ENCODE measurements at regions not wholly inside any gene's neighbourhood (a gene's known extent, or its start where the extent isn't known, plus 50 kb on each side); places are given as distances from the start of the nearest gene placed in this dataset.

- Histone ChIP-seq H4K20me1 (ENCODE audit: control insufficient read depth, insufficient read depth, insufficient read length) (no peaks in the 10 kb centered on the region), H4K8ac (replicated peaks; ENCODE audit: insufficient read length, low read depth, low read length) (no peak overlapping the region), H3K27me3 (ENCODE audit: insufficient read depth, low read length) (no peaks in the 10 kb centered on the region), H3T11ph (ENCODE audit: low read length) (no peak overlapping the region), H3K4me1 (ENCODE audit: insufficient read depth, low read length) (no peaks in the 10 kb centered on the region), H4K5ac (ENCODE audit: insufficient read length, low read depth, low read length) (no peak overlapping the region), H3K27ac (ENCODE audit: insufficient read length, low read depth, low read length) (no peak overlapping the region), H2BK15ac (ENCODE audit: low read depth, low read length) (no peak overlapping the region), H2BK120ac (ENCODE audit: low read depth, low read length, poor library complexity, severe bottlenecking) (no peak overlapping the region), H2BK20ac (ENCODE audit: low read depth, low read length, poor library complexity, severe bottlenecking) (no peak overlapping the region), H3K9me3 (ENCODE audit: control insufficient read depth, low read depth, low read length) (no peaks in the 10 kb centered on the region), H3K79me2 (ENCODE audit: insufficient read depth, low read length) (no peaks in the 10 kb centered on the region), H2BK12ac (ENCODE audit: insufficient read length, low read depth, low read length) (no peak overlapping the region), H3K4ac (ENCODE audit: low read depth, low read length) (no peak overlapping the region), H3K9ac (ENCODE audit: extremely low read depth, insufficient read length, low read length) (no peak overlapping the region), H3K18ac (ENCODE audit: insufficient read length, low read depth, low read length) (no peak overlapping the region), H3K23ac (ENCODE audit: insufficient read length, low read depth, low read length) (no peak overlapping the region), H2AFZ (ENCODE audit: low read length) (no peak overlapping the region), H3K23me2 (ENCODE audit: insufficient read length, low read depth, low read length, poor library complexity, severe bottlenecking) (no peaks in the 10 kb centered on the region), H2AK5ac (ENCODE audit: insufficient read length, low read length) (no peak overlapping the region), H3K4me2 (ENCODE audit: insufficient read depth, insufficient read length, low read length) (no peak overlapping the region), H2BK5ac (ENCODE audit: insufficient read length, low read length) (no peak overlapping the region), H3K56ac (ENCODE audit: insufficient read length, low read depth, low read length) (no peak overlapping the region), H3K14ac (ENCODE audit: insufficient read depth, low read length) (no peak overlapping the region), H3K79me1 (ENCODE audit: insufficient read depth, low read depth, low read length, poor library complexity, severe bottlenecking) (no peaks in the 10 kb centered on the region), H4K91ac (ENCODE audit: insufficient read length, low read depth, low read length) (no peak overlapping the region)
- no peak for DNase-seq
- no peak for TF ChIP-seq CTCF (conservative IDR thresholded peaks at IDR 0.05)
- no peak overlapping the region for H3K4me3 Mint-ChIP-seq
- H3K27me3 Mint-ChIP-seq (ENCODE audit: low read depth): peaks cover 2% of the 10 kb centered on the region
- no peaks in the 10 kb centered on the region; a peak in 1 of 5 replicates for H3K9me3 Mint-ChIP-seq
- no peaks in the 10 kb centered on the region for H3K36me3 Mint-ChIP-seq (ENCODE audit: insufficient read depth in 1 of 3, low read depth in 3 of 3)
- peaks cover 8 to 18% of the 10 kb centered on the region in 2 experiments for H3K4me1 Mint-ChIP-seq
- WGBS (ENCODE audit: extremely low coverage, insufficient read length, low lambda C conversion rate): no CpG with 5 or more reads among the region's 5 CpGs
- H3K27ac Mint-ChIP-seq: no peak overlapping the region
Measured at GRCh38 chr16:49972280-49972679, 52.7 kb upstream of the CNEP1R1 start.

Data from H9 (cell line).